ENCODE measurements at regions not wholly inside any gene's neighbourhood (a gene's known extent, or its start where the extent isn't known, plus 50 kb on each side); places are given as distances from the start of the nearest gene placed in this dataset.

- intact Hi-C loops (cut with micrococcal nuclease) = no loop called here
Measured at GRCh38 chr10:117601716-117602115, 59.2 kb downstream of the EMX2 start.

GRCh38 chr10:117603081-117603480 is 60.5 kb downstream of the EMX2 start:
- DNase-seq = no peak
- Mint-ChIP-seq H3K4me3 (no peak overlapping the region), H3K27me3 (peaks cover 2% of the 10 kb centered on the region), H3K9me3 (no peaks in the 10 kb centered on the region), H3K36me3 (ENCODE audit: low read depth) (no peaks in the 10 kb centered on the region), H3K27ac (no peak overlapping the region), H3K4me1 (no peaks in the 10 kb centered on the region)
- intact Hi-C loops (cut with micrococcal nuclease) = no loop called here

More at GRCh38 chr10:117601716-117602115, 59.2 kb downstream of the EMX2 start:
- H3K27ac Mint-ChIP-seq = no peak overlapping the region
- no peaks in the 10 kb centered on the region for H3K4me1 Mint-ChIP-seq
- no peaks in the 10 kb centered on the region for H3K36me3 Mint-ChIP-seq (ENCODE audit: low read depth)
- DNase-seq = no peak
- no peak overlapping the region for H3K4me3 Mint-ChIP-seq
- no peaks in the 10 kb centered on the region for H3K9me3 Mint-ChIP-seq
- H3K27me3 Mint-ChIP-seq = peaks cover 2% of the 10 kb centered on the region

GRCh38 chr10:117603726-117604125 is 61.2 kb downstream of the EMX2 start:
- H3K27ac Mint-ChIP-seq = no peak overlapping the region
- H3K36me3 Mint-ChIP-seq (ENCODE audit: low read depth) = no peaks in the 10 kb centered on the region
- H3K9me3 Mint-ChIP-seq = no peaks in the 10 kb centered on the region
- no peaks in the 10 kb centered on the region for H3K4me1 Mint-ChIP-seq
- no peak for DNase-seq
- H3K4me3 Mint-ChIP-seq = no peak overlapping the region
- intact Hi-C loops (cut with micrococcal nuclease) = no loop called here
- peaks cover 2% of the 10 kb centered on the region for H3K27me3 Mint-ChIP-seq

GRCh38 chr10:117609095-117609795 is 66.7 kb downstream of the EMX2 start:
- Mint-ChIP-seq H3K36me3 (ENCODE audit: low read depth) (no peaks in the 10 kb centered on the region), H3K27me3 (peaks cover 2% of the 10 kb centered on the region), H3K4me1 (no peaks in the 10 kb centered on the region), H3K27ac (no peak overlapping the region), H3K9me3 (no peaks in the 10 kb centered on the region), H3K4me3 (no peak overlapping the region)
- no peak for DNase-seq
- intact Hi-C loops (cut with micrococcal nuclease) = no loop called here

- H3K27ac Mint-ChIP-seq = no peak overlapping the region
- no peak overlapping the region for H3K4me3 Mint-ChIP-seq
- H3K4me1 Mint-ChIP-seq = no peaks in the 10 kb centered on the region
- H3K9me3 Mint-ChIP-seq = no peaks in the 10 kb centered on the region
- DNase-seq = no peak
- intact Hi-C loops (cut with micrococcal nuclease) = no loop called here
- peaks cover 2% of the 10 kb centered on the region for H3K27me3 Mint-ChIP-seq
- H3K36me3 Mint-ChIP-seq (ENCODE audit: low read depth) = no peaks in the 10 kb centered on the region
Measured at GRCh38 chr10:117609796-117610170, 67.2 kb downstream of the EMX2 start.

GRCh38 chr10:117610321-117610720 is 67.8 kb downstream of the EMX2 start:
- no peak overlapping the region for H3K27ac Mint-ChIP-seq
- no peak overlapping the region for H3K4me3 Mint-ChIP-seq
- H3K27me3 Mint-ChIP-seq = peaks cover 2% of the 10 kb centered on the region
- DNase-seq = no peak
- H3K9me3 Mint-ChIP-seq = no peaks in the 10 kb centered on the region
- intact Hi-C loops (cut with micrococcal nuclease) = no loop called here
- H3K36me3 Mint-ChIP-seq (ENCODE audit: low read depth) = no peaks in the 10 kb centered on the region
- H3K4me1 Mint-ChIP-seq = no peaks in the 10 kb centered on the region

GRCh38 chr10:117612113-117612512 is 69.6 kb downstream of the EMX2 start:
- H3K27ac Mint-ChIP-seq = no peak overlapping the region
- H3K4me1 Mint-ChIP-seq = peaks cover 8% of the 10 kb centered on the region
- H3K9me3 Mint-ChIP-seq = no peaks in the 10 kb centered on the region
- intact Hi-C loops (cut with micrococcal nuclease) = no loop called here
- no peaks in the 10 kb centered on the region for H3K36me3 Mint-ChIP-seq (ENCODE audit: low read depth)
- no peak overlapping the region for H3K4me3 Mint-ChIP-seq
- H3K27me3 Mint-ChIP-seq = peaks cover 6% of the 10 kb centered on the region
- DNase-seq = no peak

- peaks cover 8% of the 10 kb centered on the region for H3K4me1 Mint-ChIP-seq
- no peak overlapping the region for H3K4me3 Mint-ChIP-seq
- H3K9me3 Mint-ChIP-seq = no peaks in the 10 kb centered on the region
- no peaks in the 10 kb centered on the region for H3K36me3 Mint-ChIP-seq (ENCODE audit: low read depth)
- DNase-seq = no peak
- intact Hi-C loops (cut with micrococcal nuclease) = no loop called here
- H3K27ac Mint-ChIP-seq = no peak overlapping the region
- H3K27me3 Mint-ChIP-seq = peaks cover 8% of the 10 kb centered on the region
Measured at GRCh38 chr10:117615649-117616048, 73.1 kb downstream of the EMX2 start.

GRCh38 chr10:117616179-117616578 is 73.6 kb downstream of the EMX2 start:
- intact Hi-C loops (cut with micrococcal nuclease) = no loop called here
- Mint-ChIP-seq H3K27me3 (peaks cover 10% of the 10 kb centered on the region), H3K9me3 (no peaks in the 10 kb centered on the region), H3K4me1 (peaks cover 8% of the 10 kb centered on the region), H3K4me3 (no peak overlapping the region), H3K36me3 (ENCODE audit: low read depth) (no peaks in the 10 kb centered on the region), H3K27ac (no peak overlapping the region)
- no peak for DNase-seq

GRCh38 chr10:117617086-117617485 is 74.5 kb downstream of the EMX2 start:
- intact Hi-C loops (cut with micrococcal nuclease) = no loop called here
- DNase-seq = no peak
- peaks cover 13% of the 10 kb centered on the region for H3K27me3 Mint-ChIP-seq

GRCh38 chr10:117617659-117618058 is 75.1 kb downstream of the EMX2 start:
- peaks cover 13% of the 10 kb centered on the region for H3K27me3 Mint-ChIP-seq
- no peak overlapping the region for H3K27ac Mint-ChIP-seq
- intact Hi-C loops (cut with micrococcal nuclease) = no loop called here
- no peaks in the 10 kb centered on the region for H3K9me3 Mint-ChIP-seq
- H3K4me1 Mint-ChIP-seq = peaks cover 8% of the 10 kb centered on the region
- no peaks in the 10 kb centered on the region for H3K36me3 Mint-ChIP-seq (ENCODE audit: low read depth)
- no peak for DNase-seq
- H3K4me3 Mint-ChIP-seq = no peak overlapping the region

More at GRCh38 chr10:117617086-117617485, 74.5 kb downstream of the EMX2 start:
- Mint-ChIP-seq H3K36me3 (ENCODE audit: low read depth) (no peaks in the 10 kb centered on the region), H3K9me3 (no peaks in the 10 kb centered on the region), H3K27ac (no peak overlapping the region), H3K4me1 (peaks cover 8% of the 10 kb centered on the region), H3K4me3 (no peak overlapping the region)

GRCh38 chr10:117619223-117619622 is 76.7 kb downstream of the EMX2 start:
- DNase-seq = no peak
- H3K27ac Mint-ChIP-seq = no peak overlapping the region
- H3K27me3 Mint-ChIP-seq = peaks cover 15% of the 10 kb centered on the region
- H3K36me3 Mint-ChIP-seq (ENCODE audit: low read depth) = no peaks in the 10 kb centered on the region
- intact Hi-C loops (cut with micrococcal nuclease) = no loop called here
- no peak overlapping the region for H3K4me3 Mint-ChIP-seq
- peaks cover 8% of the 10 kb centered on the region for H3K4me1 Mint-ChIP-seq
- H3K9me3 Mint-ChIP-seq = no peaks in the 10 kb centered on the region

GRCh38 chr10:117619707-117620405 is 77.3 kb downstream of the EMX2 start:
- Mint-ChIP-seq H3K27me3 (peaks cover 15% of the 10 kb centered on the region), H3K9me3 (no peaks in the 10 kb centered on the region), H3K4me3 (no peak overlapping the region), H3K4me1 (peaks cover 8% of the 10 kb centered on the region), H3K36me3 (ENCODE audit: low read depth) (no peaks in the 10 kb centered on the region), H3K27ac (no peak overlapping the region)
- intact Hi-C loops (cut with micrococcal nuclease) = no loop called here
- DNase-seq = no peak

- Mint-ChIP-seq H3K4me1 (peaks cover 4% of the 10 kb centered on the region), H3K27me3 (peaks cover 16% of the 10 kb centered on the region), H3K4me3 (no peak overlapping the region), H3K27ac (no peak overlapping the region), H3K9me3 (no peaks in the 10 kb centered on the region), H3K36me3 (ENCODE audit: low read depth) (no peaks in the 10 kb centered on the region)
- intact Hi-C loops (cut with micrococcal nuclease) = no loop called here
- no peak for DNase-seq
Measured at GRCh38 chr10:117621196-117621595, 78.7 kb downstream of the EMX2 start.

Measured in activated CD4-positive, alpha-beta T cell treated with anti-CD3 and anti-CD28 coated beads, Interleukin-2, amount 10 ng/mL, durations not matched to agents 24 days and 14 days (primary cell).